ENCODE measurements at regions not wholly inside any gene's neighbourhood (a gene's known extent, or its start where the extent isn't known, plus 50 kb on each side); places are given as distances from the start of the nearest gene placed in this dataset.
A peak's percentile ranks its signal among the peaks of the same experiment; 100 is the strongest.
"Not testable (repeated sequence)": the region's sequence is repeated elsewhere in the genome, so short reads cannot be mapped to it uniquely, and the experiment has no call there.

- no peak for DNase-seq (ENCODE audit: low spot score)
Observed at GRCh38 chr1:70672442-70672888, 261.4 kb downstream of the CTH start.

DNA sequence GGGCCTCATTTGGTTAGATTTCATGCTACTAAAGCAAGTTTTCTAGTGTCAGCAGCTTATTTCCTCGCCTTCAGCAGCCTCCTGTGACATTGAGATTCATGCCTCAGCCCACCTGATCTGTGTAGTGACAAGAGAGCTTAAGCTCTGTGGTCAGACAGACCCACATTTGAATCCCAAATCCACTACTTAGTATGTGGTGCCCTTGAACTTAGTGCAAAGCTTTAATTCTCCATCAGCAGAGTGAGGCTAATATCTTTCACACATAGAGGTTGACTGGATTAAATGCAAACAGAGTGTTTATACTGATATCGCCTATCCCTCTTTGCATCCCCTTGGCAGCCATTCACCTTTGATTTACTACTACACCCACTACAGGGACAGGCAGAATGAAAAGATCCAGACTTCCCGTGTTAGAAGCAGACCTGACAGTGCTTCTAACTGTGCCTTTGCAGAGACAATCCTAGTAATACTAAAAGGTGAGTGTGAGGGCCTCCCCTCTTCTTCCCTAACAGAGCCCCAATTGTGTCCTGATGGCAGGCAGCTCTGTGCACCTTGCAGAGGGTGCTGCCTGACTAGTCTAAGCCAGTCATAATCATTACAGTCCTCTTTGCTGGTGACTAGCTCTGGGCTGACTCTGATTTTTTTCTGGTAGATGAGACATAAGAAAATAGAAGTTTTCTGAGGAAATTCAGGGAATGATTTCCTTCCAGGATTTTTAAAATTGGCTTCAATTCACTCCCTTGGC lies 264.0 kb downstream of the CTH start:
- DNase-seq (ENCODE audit: low spot score), result no peak

DNA sequence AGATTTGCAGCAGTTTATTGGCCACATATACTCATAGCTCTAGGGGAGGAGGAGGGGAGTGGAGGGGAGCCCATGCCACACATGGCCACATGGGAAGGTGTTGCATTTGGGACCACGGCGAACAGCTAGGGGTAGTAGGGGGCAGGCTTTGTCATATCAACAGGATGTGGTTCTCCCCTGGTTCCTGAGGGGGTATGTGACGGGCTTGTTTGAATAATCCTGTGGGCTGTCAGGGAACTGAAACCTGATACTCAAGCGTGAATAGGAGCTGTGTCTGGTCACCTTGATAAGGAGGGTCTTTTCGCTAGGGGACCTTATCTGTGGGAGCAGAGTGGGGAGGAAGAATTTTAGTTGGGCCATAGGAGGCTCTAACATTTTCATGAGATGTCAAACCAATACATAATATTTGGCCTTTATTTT lies 264.7 kb downstream of the CTH start:
- DNase-seq (ENCODE audit: low spot score), result no peak

GRCh38 chr1:70685300-70686286 lies 274.5 kb downstream of the CTH start:
- DNase-seq (ENCODE audit: low spot score), result peak; percentile 83

DNA sequence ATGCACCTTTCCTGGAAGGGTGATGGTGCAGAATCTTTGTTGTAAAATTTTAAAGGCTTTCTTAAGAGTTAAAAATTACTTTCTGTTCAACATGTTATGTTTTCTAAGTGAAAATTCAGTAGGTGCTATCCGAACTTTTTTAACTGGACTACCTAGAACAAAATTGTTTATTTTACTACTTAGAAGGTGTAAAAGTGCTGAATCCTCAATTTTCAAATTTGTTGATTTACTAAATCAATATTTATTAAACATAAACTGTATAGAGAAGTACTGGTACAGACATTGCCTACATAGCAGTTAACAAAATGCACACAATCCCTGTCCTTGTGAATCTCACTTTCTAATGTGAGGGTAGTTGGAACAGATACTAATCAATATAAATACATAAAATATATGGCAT lies 277.5 kb downstream of the CTH start:
- no peak for DNase-seq (ENCODE audit: low spot score)

DNA sequence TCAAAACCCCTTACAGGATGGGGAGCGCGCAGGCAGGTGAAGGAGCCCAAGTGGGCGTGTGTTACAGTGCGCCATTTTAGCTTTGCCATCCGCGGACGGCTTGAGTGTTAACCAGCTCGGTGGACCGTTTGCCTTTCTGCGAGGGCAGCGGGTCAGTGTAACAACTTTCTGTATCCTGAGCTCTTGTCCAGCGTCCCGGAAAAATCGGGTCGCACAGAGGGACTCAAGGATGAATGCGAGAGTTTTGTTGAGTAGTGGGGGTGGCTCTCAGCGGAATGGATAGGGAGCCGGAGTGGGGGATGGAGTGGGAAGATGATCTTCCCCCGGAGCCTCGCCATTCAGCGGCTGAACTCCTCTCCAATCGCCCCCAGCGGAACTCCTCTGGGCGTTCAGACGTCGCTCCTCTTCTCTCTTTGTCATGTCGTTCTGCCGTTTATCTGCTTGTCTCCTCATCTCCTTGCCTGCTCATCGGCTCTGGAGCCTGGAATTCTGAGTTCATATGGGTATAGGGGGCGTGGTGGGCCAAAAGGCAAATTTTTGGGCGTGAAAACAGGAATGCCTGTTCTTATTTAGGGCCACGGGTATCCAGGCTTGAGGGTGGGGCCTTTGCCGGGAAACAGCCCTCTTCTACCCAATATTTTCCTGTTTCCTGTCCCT lies 295.4 kb downstream of the CTH start:
- peak; percentile 27 for DNase-seq (ENCODE audit: low spot score)

- DNase-seq (ENCODE audit: low spot score), result no peak
Observed at GRCh38 chr1:70707214-70707613, 296.1 kb downstream of the CTH start.

GRCh38 chr1:70714149-70714548 lies 303.1 kb downstream of the CTH start:
- DNase-seq (ENCODE audit: low spot score), result no peak

- no peak for DNase-seq (ENCODE audit: low spot score)
Observed at GRCh38 chr1:70717211-70717610, 306.1 kb downstream of the CTH start.

- no peak for DNase-seq (ENCODE audit: low spot score)
Observed at GRCh38 chr1:70717656-70718055, 306.6 kb downstream of the CTH start.

GRCh38 chr1:70718086-70718630 lies 307.1 kb downstream of the CTH start:
- peak; percentile 18 for DNase-seq (ENCODE audit: low spot score)

- DNase-seq (ENCODE audit: low spot score), result no peak
Observed at GRCh38 chr1:70719154-70719553, 308.1 kb downstream of the CTH start.

DNA sequence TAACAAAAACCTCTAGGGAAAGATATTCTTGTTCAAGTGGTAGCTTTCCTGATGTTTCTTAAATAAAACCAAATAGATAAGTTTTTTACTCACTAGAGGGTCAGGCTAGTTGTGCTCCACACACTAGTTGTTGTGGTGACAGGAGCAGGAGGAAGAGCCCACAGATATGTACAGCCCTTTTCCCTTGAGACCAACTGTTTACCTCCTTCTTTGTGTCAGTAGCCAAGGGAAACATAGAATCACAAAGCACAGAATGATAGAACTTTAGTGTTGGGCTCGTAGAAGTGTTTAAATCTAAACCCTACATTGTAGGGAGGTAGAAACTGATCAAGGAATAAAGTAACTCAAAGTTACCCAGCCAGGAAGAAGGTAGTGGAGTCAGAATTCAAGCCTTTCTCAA lies 309.0 kb downstream of the CTH start:
- no peak for DNase-seq (ENCODE audit: low spot score)

- DNase-seq (ENCODE audit: low spot score), result no peak
Observed at GRCh38 chr1:70720521-70720920, 309.5 kb downstream of the CTH start.

- no peak for DNase-seq (ENCODE audit: low spot score)
Observed at GRCh38 chr1:70727886-70728489, 316.9 kb downstream of the CTH start.

DNA sequence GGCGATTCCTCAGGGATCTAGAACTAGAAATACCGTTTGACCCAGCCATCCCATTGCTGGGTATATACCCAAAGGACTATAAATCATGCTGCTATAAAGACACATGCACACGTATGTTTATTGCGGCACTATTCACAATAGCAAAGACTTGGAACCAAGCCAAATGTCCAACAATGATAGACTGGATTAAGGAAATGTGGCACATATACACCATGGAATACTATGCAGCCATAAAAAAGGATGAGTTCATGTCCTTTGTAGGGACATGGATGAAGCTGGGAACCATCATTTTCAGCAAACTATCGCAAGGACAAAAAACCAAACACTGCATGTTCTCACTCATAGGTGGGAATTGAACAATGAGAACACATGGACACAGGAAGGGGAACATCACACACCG lies 311.1 kb downstream of the PTGER3 start:
- DNase-seq (ENCODE audit: low spot score), result not testable (repeated sequence)

- no peak for DNase-seq (ENCODE audit: low spot score)
Observed at GRCh38 chr1:70737125-70737524, 310.5 kb downstream of the PTGER3 start.

GRCh38 chr1:70738624-70739023 lies 309.0 kb downstream of the PTGER3 start:
- no peak for DNase-seq (ENCODE audit: low spot score)

DNA sequence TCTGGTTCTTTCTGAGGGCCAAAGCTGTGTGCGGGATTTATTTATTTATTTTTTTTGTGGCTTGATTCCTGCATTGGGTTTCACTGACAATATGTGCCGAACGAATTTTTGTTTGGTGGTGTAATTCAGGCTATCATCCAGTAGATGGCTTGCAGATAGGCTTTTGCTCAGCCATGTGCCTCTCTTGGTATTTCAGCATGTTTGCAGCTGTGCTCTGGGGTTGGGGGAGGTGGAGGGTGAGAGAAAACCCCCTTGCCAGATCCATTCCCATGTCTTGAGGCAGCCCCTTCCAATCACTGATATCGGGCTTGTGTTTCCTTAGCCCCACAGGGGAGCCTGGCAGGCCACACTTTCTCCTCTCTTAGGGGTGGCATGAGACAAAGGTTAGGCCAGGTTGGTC lies 302.4 kb downstream of the PTGER3 start:
- DNase-seq (ENCODE audit: low spot score), result peak; percentile 39

DNA sequence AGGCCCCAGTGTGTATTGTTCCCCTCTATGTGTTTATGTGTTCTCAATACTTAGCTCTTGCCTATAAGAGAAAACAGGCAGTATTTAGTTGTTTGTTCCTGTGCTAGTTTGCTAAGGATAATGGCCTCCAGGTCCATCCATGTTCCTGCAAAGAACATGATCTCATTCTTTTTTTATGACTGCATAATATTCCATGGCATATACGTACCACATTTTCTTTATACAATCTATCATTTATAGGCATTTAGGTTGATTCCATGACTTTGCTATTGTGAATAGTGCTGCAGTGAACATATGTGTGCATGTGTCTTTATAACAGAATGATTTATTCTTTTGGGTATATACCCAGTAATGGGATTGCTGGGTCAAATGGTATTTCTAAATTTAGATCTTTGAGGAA lies 301.6 kb downstream of the PTGER3 start:
- DNase-seq (ENCODE audit: low spot score), result not testable (repeated sequence)

DNA sequence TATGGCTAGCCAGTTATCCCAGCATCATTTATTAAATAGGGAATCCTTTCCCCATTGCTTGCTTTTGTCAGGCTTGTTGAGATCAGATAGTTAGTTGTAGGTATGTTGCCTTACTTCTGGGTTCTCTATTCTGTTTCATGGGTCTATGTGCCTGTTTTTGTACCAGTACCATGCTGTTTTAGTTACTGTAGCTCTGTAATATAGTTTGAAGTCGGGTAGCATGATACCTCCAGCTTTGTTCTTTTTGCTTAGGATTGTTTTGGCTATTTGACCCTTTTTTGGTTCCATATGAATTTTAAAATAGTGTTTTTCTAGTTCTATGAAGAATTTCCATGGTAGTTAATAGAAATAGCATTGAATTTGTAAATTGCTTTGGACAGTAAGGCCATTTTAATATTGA lies 300.5 kb downstream of the PTGER3 start:
- not testable (repeated sequence) for DNase-seq (ENCODE audit: low spot score)
